OCI-LY1 (cell line): ENCODE measurements at regions not wholly inside any gene's neighbourhood (a gene's known extent, or its start where the extent isn't known, plus 50 kb on each side); places are given as distances from the start of the nearest gene placed in this dataset.

Experiments used
- H2AFZ ChIP-seq: fragments of 200-600 bp; sonication (generic), shearing (Covaris generic); 2 replicates; pipeline ENCODE4 v1.6.0; 2014; ENCODE audit warnings: antibody characterized with exemption, mild to moderate bottlenecking, low read length
- H3F3A ChIP-seq: fragments of 200-600 bp; sonication (generic), shearing (Covaris generic); 2 replicates; pipeline ENCODE4 v1.6.0; 2014; ENCODE audit warnings: mild to moderate bottlenecking, antibody characterized with exemption, low read length, moderate library complexity; ENCODE audit not compliant: insufficient read depth
- H3K27ac ChIP-seq: fragments of 200-600 bp; sonication (generic); 2 replicates; pipeline ENCODE4 v1.5.1; 2014; ENCODE audit warnings: low read length, mixed run types, mild to moderate bottlenecking, low read depth; ENCODE audit not compliant: poor library complexity, severe bottlenecking
- H3K27me3 ChIP-seq: fragments of 200-600 bp; sonication (generic); 2 replicates; pipeline ENCODE4 v1.6.0; 2014; ENCODE audit warnings: antibody characterized with exemption, mild to moderate bottlenecking, low read length, moderate library complexity; ENCODE audit not compliant: insufficient read depth
- H3K36me3 ChIP-seq: fragments of 200-600 bp; sonication (generic); 2 replicates; pipeline ENCODE4 v1.6.1; 2014; ENCODE audit warnings: mild to moderate bottlenecking, antibody characterized with exemption, low read length, moderate library complexity, mixed read lengths; ENCODE audit not compliant: insufficient read depth
- H3K4me1 ChIP-seq: fragments of 200-600 bp; sonication (generic); 2 replicates; pipeline ENCODE4 v1.5.1; 2014; ENCODE audit warnings: mild to moderate bottlenecking, low read length, moderate library complexity; ENCODE audit not compliant: insufficient read depth, severe bottlenecking
- H3K4me2 ChIP-seq: fragments of 200-600 bp; sonication (generic), shearing (Covaris generic); 2 replicates; pipeline ENCODE4 v1.6.1; 2014; ENCODE audit warnings: low read length
- H3K4me3 ChIP-seq: fragments of 200-600 bp; sonication (generic); 2 replicates; pipeline ENCODE4 v1.5.1; 2014; ENCODE audit warnings: low read length, low read depth, mild to moderate bottlenecking, mixed read lengths; ENCODE audit not compliant: poor library complexity, severe bottlenecking
- H3K79me2 ChIP-seq: fragments of 200-600 bp; shearing (Covaris generic); 2 replicates; pipeline ENCODE4 v1.6.1; 2016; ENCODE audit warnings: mixed run types, low read length, mixed read lengths; ENCODE audit not compliant: insufficient read depth
- H3K9ac ChIP-seq: fragments of 200-600 bp; sonication (generic), shearing (Covaris generic); 2 replicates; pipeline ENCODE4 v1.6.1; 2014; ENCODE audit warnings: mild to moderate bottlenecking, low read length, mixed read lengths
- H3K9me2 ChIP-seq: fragments of 200-600 bp; sonication (generic), shearing (Covaris generic); 2 replicates; pipeline ENCODE4 v1.6.1; 2014; ENCODE audit warnings: low read depth, mild to moderate bottlenecking, low read length, mixed read lengths
- H3K9me3 ChIP-seq: fragments of 200-600 bp; shearing (Covaris generic); 2 replicates; pipeline ENCODE4 v1.6.1; 2014; ENCODE audit warnings: low read length, mixed read lengths
- H4K20me1 ChIP-seq: fragments of 200-600 bp; sonication (generic), shearing (Covaris generic); 2 replicates; pipeline ENCODE4 v1.6.0; 2016; ENCODE audit warnings: mild to moderate bottlenecking, low read length; ENCODE audit not compliant: insufficient read depth
- EZH2 ChIP-seq: fragments of 200-600 bp; sonication (generic), shearing (Covaris generic); IDR thresholded peaks from 2 replicates; pipeline ENCODE4 v1.8.0; 2017; ENCODE audit warnings: borderline replicate concordance, mixed run types, mild to moderate bottlenecking, antibody characterized with exemption, low read length, moderate library complexity, mixed read lengths
- TF ChIP-seq, protein P1 (sequence below): fragments of 200-600 bp; sonication (generic), shearing (Covaris generic); IDR thresholded peaks from 2 replicates; pipeline ENCODE4 v1.5.1; 2017; ENCODE audit warnings: mild to moderate bottlenecking, antibody characterized with exemption, low read length, moderate library complexity, mixed read lengths

DNA sequence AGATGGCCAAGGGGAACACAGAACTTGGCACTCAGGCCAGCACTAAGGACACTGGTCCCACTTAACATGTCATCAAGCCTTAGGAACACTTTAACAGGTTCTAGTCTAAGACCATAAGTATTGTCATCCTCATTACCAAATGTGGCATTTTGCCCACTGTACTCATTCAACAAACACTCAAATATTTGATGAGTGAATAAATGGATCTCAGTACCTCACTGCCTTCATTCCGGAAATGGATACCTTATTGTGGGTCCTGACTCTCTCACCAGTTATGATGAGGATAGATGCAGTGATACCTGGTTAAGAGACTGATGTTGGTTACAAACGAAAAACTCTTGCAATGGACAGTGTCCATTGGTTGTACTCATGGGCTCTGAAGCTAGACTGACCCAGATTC is 455.2 kb upstream of the DYNLRB2 start:
- no peak overlapping the region for H3K4me2 ChIP-seq
- no peak overlapping the region for H3K4me3 ChIP-seq
- no peaks in the 10 kb centered on the region for H3K79me2 ChIP-seq
- no peaks in the 10 kb centered on the region for H3K36me3 ChIP-seq
- H3K9ac ChIP-seq, result no peak overlapping the region
- TF ChIP-seq, protein P1, sequence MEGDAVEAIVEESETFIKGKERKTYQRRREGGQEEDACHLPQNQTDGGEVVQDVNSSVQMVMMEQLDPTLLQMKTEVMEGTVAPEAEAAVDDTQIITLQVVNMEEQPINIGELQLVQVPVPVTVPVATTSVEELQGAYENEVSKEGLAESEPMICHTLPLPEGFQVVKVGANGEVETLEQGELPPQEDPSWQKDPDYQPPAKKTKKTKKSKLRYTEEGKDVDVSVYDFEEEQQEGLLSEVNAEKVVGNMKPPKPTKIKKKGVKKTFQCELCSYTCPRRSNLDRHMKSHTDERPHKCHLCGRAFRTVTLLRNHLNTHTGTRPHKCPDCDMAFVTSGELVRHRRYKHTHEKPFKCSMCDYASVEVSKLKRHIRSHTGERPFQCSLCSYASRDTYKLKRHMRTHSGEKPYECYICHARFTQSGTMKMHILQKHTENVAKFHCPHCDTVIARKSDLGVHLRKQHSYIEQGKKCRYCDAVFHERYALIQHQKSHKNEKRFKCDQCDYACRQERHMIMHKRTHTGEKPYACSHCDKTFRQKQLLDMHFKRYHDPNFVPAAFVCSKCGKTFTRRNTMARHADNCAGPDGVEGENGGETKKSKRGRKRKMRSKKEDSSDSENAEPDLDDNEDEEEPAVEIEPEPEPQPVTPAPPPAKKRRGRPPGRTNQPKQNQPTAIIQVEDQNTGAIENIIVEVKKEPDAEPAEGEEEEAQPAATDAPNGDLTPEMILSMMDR, result no peak
- no peak for TF ChIP-seq EZH2
- no peaks in the 10 kb centered on the region for H3K9me3 ChIP-seq
- H2AFZ ChIP-seq, result no peak overlapping the region
- no peaks in the 10 kb centered on the region for H4K20me1 ChIP-seq
- H3K4me1 ChIP-seq, result no peaks in the 10 kb centered on the region
- H3K27ac ChIP-seq, result no peak overlapping the region
- H3F3A ChIP-seq, result no peaks in the 10 kb centered on the region
- H3K9me2 ChIP-seq, result no peaks in the 10 kb centered on the region
- H3K27me3 ChIP-seq, result no peaks in the 10 kb centered on the region

DNA sequence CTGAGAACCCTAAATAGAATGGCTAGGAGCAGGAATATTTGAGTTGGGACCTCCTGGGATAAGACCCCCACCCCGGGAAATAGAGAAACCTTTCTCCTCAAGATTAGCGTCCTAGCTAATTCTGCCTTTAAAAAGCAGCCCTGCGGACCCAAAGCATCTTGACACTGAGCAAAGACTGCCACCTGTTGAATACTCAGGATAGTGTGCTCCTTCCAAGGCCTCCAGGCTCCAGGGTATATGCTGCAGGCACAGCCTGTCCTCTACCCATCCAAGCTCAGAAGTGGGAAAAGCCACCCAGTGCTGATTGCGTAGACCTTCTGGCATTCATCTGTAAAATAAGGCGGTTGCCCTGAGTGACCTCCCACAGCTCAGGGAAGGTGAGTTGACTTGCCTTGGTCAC is 456.2 kb upstream of the DYNLRB2 start:
- H3K4me1 ChIP-seq, result no peaks in the 10 kb centered on the region
- no peaks in the 10 kb centered on the region for H3K79me2 ChIP-seq
- no peak overlapping the region for H3K4me3 ChIP-seq
- no peaks in the 10 kb centered on the region for H3K9me2 ChIP-seq
- H3K9ac ChIP-seq, result no peak overlapping the region
- H3K36me3 ChIP-seq, result no peaks in the 10 kb centered on the region
- no peak overlapping the region for H3K27ac ChIP-seq
- no peaks in the 10 kb centered on the region for H3K27me3 ChIP-seq
- TF ChIP-seq, protein P1, result peak; percentile 37; the same call in 1 of the 2 replicates
- no peak for TF ChIP-seq EZH2
- no peaks in the 10 kb centered on the region for H4K20me1 ChIP-seq
- H3F3A ChIP-seq, result no peaks in the 10 kb centered on the region
- no peaks in the 10 kb centered on the region for H3K9me3 ChIP-seq
- no peak overlapping the region for H3K4me2 ChIP-seq
- H2AFZ ChIP-seq, result no peak overlapping the region

DNA sequence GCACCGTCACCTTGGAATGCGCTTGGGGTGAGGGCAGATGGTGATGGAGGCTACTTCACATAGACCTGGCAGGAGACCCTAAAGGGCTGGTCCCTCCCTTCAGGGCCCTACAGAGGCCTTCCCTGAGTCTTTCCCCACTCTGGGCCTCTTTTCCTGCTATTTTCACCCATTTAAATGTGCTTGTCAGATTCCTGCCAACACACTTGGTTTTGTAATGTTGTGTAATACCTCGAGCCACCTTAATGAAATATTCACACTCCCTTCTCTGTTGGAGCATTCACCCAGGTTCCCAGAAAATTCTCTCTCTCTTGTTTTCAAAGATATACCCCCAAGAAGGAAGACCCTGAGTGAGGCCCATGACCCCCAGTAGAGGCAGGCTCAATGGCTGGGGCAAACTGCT is 456.6 kb upstream of the DYNLRB2 start:
- Histone ChIP-seq H3K27me3 (no peaks in the 10 kb centered on the region), H2AFZ (no peak overlapping the region), H3K9me3 (no peaks in the 10 kb centered on the region), H3K27ac (no peak overlapping the region), H3K9ac (no peak overlapping the region), H3K4me1 (no peaks in the 10 kb centered on the region), H3K36me3 (no peaks in the 10 kb centered on the region), H3K9me2 (no peaks in the 10 kb centered on the region), H3K79me2 (no peaks in the 10 kb centered on the region), H3K4me3 (no peak overlapping the region), H3K4me2 (no peak overlapping the region), H4K20me1 (no peaks in the 10 kb centered on the region), H3F3A (no peaks in the 10 kb centered on the region)
- TF ChIP-seq EZH2, result no peak
- TF ChIP-seq, protein P1, result no peak
